HEK293 (cell line): ENCODE measurements at regions not wholly inside any gene's neighbourhood (a gene's known extent, or its start where the extent isn't known, plus 50 kb on each side); places are given as distances from the start of the nearest gene placed in this dataset.

Source experiments
- CTCF ChIP-seq: fragments of 450-650 bp; formaldehyde crosslinking; IDR thresholded peaks from 2 replicates; pipeline ENCODE4 v1.5.1; 2016; ENCODE audit warnings: missing biosample characterization, missing genetic modification characterization
- ELK4 ChIP-seq: IDR thresholded peaks from 2 replicates; pipeline ENCODE4 v1.6.1; 2011; ENCODE audit warnings: mild to moderate bottlenecking, low read depth, low read length, borderline replicate concordance
- PRDM1 ChIP-seq: fragments of 450-650 bp; formaldehyde crosslinking; IDR thresholded peaks from 2 replicates; pipeline ENCODE4; 2016; ENCODE audit warnings: missing biosample characterization, missing genetic modification characterization
- PRDM10 ChIP-seq: fragments of 450-650 bp; formaldehyde crosslinking; IDR thresholded peaks from 2 replicates; pipeline ENCODE4 v1.5.1; 2016; ENCODE audit warnings: missing biosample characterization, missing genetic modification characterization
- TCF7L2 ChIP-seq: IDR thresholded peaks from 2 replicates; pipeline ENCODE4 v1.6.1; 2011; ENCODE audit warnings: low read depth, mild to moderate bottlenecking, inconsistent platforms, low read length, moderate library complexity, borderline replicate concordance
- YY2 ChIP-seq: fragments of 450-650 bp; formaldehyde crosslinking; IDR thresholded peaks from 2 replicates; pipeline ENCODE4 v1.5.1; 2016; ENCODE audit warnings: missing biosample characterization, missing genetic modification characterization
- ZBTB49 ChIP-seq: fragments of 450-650 bp; formaldehyde crosslinking; IDR thresholded peaks from 2 replicates; pipeline ENCODE4 v1.5.1; 2016; ENCODE audit warnings: missing biosample characterization, missing genetic modification characterization, low read depth
- ZBTB7A ChIP-seq: fragments of 450-650 bp; formaldehyde crosslinking; IDR thresholded peaks from 2 replicates; pipeline ENCODE4 v1.5.1; 2016; ENCODE audit warnings: low read depth, missing biosample characterization, missing genetic modification characterization
- ZFP3 ChIP-seq: fragments of 450-650 bp; formaldehyde crosslinking; IDR thresholded peaks from 2 replicates; pipeline ENCODE4 v1.5.1; 2016; ENCODE audit warnings: low read depth, missing biosample characterization, missing genetic modification characterization
- ZNF558 ChIP-seq: fragments of 450-650 bp; formaldehyde crosslinking; IDR thresholded peaks from 2 replicates; pipeline ENCODE4 v1.5.1; 2016; ENCODE audit warnings: missing biosample characterization, missing genetic modification characterization
- ZNF747 ChIP-seq: fragments of 450-650 bp; formaldehyde crosslinking; IDR thresholded peaks from 2 replicates; pipeline ENCODE4 v1.5.1; 2016; ENCODE audit warnings: missing biosample characterization, missing genetic modification characterization
- TF ChIP-seq, protein P1 (sequence below): fragments of 450-650 bp; formaldehyde crosslinking; IDR thresholded peaks from 2 replicates; pipeline ENCODE4 v1.5.1; 2016; ENCODE audit warnings: missing biosample characterization, missing genetic modification characterization

GRCh38 chr12:91591639-91591987, 409.0 kb upstream of the DCN start:
- TF ChIP-seq YY2 (no peak), ZNF558 (no peak), PRDM1 (no peak), ZNF747 (tag by site-specific recombination) (no peak), PRDM10 (tag by site-specific recombination) (no peak), ZBTB7A (tag by site-specific recombination) (no peak), CTCF (tag by site-specific recombination) (no peak), TCF7L2 (no peak), ZFP3 (tag by site-specific recombination) (no peak), ZBTB49 (no peak), ELK4 (no peak)
- TF ChIP-seq, protein P1, sequence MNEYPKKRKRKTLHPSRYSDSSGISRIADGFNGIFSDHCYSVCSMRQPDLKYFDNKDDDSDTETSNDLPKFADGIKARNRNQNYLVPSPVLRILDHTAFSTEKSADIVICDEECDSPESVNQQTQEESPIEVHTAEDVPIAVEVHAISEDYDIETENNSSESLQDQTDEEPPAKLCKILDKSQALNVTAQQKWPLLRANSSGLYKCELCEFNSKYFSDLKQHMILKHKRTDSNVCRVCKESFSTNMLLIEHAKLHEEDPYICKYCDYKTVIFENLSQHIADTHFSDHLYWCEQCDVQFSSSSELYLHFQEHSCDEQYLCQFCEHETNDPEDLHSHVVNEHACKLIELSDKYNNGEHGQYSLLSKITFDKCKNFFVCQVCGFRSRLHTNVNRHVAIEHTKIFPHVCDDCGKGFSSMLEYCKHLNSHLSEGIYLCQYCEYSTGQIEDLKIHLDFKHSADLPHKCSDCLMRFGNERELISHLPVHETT (tag by site-specific recombination) = no peak
